KBM-7 (cell line): ENCODE measurements at regions not wholly inside any gene's neighbourhood (a gene's known extent, or its start where the extent isn't known, plus 50 kb on each side); places are given as distances from the start of the nearest gene placed in this dataset.
A peak's percentile ranks its signal among the peaks of the same experiment; 100 is the strongest.

Experiments
- DNase-seq: peaks from one replicate; pipeline ENCODE4 v3.0.0-alpha.2; 2015
- in situ Hi-C: fragments of 300-500 bp; cut with MboI; formaldehyde crosslinking; loops from 2 replicates; pipeline ENCODE4 v1.14.3; 2020; ENCODE audit warnings: low sequenced_read_pairs, low pct_unique_long_range_greater_than_20kb, mixed read lengths

GRCh38 chr7:22962775-22963350 is 51.1 kb downstream of the HYCC1 start:
- in situ Hi-C loops, result no loop called here
- DNase-seq, result no peak

DNA sequence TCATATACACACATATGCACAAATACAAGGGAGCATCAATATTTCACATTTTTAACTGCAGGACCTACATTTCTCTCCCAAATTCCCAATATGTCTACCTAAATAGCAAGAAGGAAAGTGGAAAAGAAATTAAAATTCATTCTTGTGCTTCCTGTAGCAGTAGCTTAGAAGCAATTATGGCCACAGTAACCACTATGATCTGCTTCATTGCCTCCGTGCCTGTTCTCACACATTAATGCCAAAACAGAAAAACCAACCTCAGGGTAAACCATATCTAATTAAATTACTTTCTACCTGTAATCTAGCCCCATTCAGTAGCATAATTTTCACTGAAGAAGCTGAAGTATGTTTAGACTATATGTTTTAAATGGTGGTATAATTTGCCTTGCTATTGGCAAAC is 55.2 kb downstream of the HYCC1 start:
- DNase-seq, result peak; percentile 25
- in situ Hi-C loops, result no loop called here

GRCh38 chr7:22954251-22954650 is 59.7 kb downstream of the HYCC1 start:
- no peak for DNase-seq

GRCh38 chr7:22952306-22953015 is 61.5 kb downstream of the HYCC1 start:
- in situ Hi-C loops, result no loop called here
- DNase-seq, result no peak

More at GRCh38 chr7:22954251-22954650, 59.7 kb downstream of the HYCC1 start:
- in situ Hi-C loops, result no loop called here

DNA sequence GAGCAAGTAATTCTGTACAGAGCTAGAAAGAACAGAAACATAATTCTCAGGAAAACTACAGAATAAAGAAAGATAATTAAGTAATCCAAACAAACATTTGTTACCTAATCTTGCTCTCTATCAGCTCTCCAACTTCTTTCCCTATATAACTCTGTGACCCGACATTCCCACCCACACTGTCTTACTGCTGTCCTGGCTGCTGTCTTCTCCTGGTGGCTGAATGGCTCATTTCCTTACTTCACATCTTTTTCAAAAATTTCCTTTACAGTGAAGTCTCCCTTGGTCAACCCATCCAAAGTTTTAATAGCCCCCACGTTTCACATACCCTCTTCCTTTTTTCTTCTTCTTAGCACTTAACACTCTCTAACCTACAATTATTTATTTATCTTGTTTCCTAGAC is 64.0 kb downstream of the HYCC1 start:
- DNase-seq, result no peak

DNA sequence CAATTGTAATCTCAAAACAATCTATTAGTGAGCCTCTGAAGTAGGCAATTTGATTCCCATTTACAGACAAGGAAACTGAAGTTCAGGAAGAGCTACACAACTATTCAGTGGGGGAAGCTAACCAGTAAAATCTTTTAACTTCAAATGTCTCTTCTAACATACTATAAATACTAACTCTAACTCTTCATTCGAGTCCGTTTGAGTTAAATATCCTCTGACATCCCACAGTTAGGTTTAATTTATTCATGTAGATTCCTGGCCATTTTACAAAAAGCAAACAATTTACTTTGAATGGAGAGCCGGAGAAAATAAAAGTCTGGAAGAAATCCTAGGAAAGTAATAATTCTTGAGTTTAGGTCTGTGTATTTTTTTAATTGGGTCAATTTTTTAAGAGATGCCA is 64.7 kb downstream of the HYCC1 start:
- no peak for DNase-seq
- in situ Hi-C loops, result no loop called here

More for the DNA sequence above, 64.0 kb downstream of the HYCC1 start:
- in situ Hi-C loops, result no loop called here

- in situ Hi-C loops, result no loop called here
- DNase-seq, result no peak
These were observed 65.2 kb downstream of the HYCC1 start for GRCh38 chr7:22948770-22949169.

DNA sequence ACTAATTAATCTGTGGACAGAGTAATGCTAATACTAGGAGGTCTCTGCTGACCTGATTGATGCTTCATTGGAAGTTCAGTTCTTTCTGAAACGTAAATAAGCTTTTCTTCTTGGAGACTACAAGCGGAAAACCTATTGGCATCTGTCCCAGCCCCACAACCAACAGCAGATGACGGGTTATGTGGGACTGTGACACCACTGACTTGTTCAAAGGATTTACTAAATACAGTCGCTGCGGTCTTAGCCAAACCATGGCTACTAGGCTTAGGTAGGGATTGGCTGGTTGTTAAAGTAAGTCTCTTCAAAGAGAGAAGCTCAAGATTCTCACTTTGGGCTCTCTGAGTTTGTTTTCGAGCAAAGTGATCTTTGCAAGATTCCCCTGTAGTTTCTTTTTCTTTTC is 68.3 kb downstream of the HYCC1 start:
- in situ Hi-C loops, result no loop called here
- DNase-seq, result no peak

DNA sequence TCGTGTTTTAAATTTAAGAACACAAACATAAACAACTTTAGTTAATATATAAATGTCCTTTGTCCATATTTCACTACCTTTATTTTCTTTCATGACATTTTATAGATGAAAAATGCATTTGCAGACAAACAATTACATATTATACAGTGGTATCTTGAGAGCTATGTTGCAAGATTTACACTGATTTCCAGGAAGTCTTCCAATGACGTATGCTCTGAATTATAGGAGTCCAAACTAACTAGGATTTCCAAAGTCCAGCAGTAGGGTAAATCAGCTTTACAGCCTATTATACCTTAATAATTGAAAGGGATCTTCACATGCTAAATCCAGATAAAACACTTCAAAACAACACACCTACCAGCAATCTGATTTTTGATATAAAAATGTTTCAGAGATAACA is 69.4 kb downstream of the HYCC1 start:
- in situ Hi-C loops, result no loop called here
- no peak for DNase-seq

DNA sequence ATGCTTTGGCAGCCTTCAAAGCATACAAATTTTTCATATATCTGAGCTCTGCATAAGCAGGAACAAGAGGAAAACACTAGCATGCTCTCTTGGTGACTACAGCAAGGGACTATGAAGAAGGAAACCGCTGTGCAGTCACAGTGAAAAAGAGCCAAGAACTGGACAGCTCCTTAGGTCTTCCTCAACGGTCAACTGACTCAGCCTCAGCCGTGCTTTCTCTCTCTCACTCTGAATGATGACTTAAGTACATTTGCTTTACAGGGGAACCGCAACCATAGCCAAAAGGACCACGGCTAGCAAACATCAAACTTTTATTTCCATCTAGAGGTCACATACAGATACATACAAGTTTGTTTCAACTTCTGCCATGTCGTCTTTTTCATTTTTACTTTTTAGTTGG is 69.9 kb downstream of the HYCC1 start:
- no peak for DNase-seq
- in situ Hi-C loops, result no loop called here

DNA sequence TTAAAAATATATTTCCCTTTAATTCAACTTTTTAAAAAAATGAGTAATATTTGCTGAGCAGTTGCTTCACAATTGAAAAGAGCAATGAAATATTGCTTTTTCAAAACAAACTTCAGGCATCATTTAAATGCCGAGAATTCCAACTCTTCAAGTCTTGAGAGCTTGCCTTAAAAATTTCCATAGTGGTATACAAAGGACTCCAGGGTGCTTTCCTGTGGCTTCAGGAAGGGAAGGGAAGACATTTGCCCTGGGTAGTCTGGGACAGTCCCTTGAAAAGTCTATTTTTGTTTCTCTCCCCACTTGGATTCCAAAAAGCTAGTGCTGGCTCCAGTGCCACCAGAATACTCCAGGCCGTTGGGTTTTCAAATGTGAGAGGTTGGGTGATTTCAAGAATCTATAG is 71.7 kb downstream of the HYCC1 start:
- no peak for DNase-seq
- in situ Hi-C loops, result no loop called here

- in situ Hi-C loops, result no loop called here
- no peak for DNase-seq
These were observed 74.1 kb downstream of the HYCC1 start for GRCh38 chr7:22939842-22940241.

DNA sequence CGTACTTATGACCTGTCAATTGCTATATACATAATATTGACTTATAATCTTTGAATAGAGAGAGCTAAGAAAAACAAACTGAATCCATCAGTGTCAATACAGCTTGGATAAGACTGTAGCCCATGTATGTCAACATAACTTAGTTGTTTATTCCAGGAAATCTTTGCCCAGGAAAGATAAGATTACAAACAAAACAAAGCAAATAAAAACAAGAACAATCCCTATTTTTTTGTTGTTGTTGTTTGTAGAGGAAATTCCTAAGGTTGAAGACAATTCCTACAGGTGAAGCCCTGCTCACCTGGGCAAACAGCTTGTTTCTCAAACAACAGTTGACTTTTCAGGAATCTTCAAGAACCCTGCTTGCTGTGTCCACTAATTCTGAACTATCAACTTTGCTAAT is 76.0 kb downstream of the HYCC1 start:
- DNase-seq, result no peak
- in situ Hi-C loops, result no loop called here

DNA sequence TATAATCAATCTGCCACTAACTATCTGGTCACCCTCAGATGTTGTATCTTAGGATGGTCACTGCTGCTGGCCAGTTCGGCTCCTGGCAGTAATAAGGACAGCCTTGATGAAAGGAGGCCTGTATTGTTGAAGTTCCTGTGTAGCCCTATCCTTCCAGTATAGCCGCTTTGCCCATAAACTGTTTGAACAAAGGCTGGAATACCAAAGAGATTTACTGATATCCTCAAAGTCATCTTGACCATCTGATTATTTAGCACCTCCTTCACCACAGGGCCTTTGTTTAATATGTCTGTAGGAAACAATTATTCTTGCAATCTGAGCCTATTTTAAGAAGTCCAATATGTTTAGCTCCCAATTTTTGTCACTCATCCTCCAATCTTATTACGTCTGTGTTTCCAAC is 77.7 kb downstream of the HYCC1 start:
- in situ Hi-C loops, result no loop called here
- DNase-seq, result no peak

GRCh38 chr7:22935269-22935668 is 78.7 kb downstream of the HYCC1 start:
- DNase-seq, result no peak
- in situ Hi-C loops, result no loop called here

DNA sequence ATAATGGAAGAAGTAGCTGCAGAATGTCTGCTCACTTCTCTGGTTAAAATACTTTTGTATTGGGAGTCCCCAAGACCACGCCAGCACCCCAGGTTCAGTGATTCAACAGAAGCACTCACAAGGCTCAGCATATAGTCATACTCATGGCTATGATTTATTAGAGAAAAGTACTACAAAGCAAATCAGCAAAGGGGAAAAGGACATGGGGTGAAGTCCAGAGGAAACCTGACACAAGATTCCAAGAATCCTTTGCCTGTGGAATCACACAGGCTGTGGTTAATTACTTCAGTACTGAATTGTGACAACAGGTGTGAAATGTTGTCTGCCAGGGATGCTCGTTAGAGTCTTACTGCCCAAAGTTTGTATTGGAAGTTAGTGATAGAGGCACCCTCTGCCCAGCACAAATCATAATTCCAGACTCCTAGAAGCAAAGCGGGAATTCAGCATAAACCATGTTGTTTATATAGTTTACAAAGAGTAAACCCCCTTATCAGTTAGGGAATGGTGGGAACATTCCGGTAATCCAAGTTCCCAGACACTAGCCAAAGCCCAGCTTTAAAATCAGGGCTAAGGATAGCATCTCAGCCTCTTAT is 79.4 kb downstream of the HYCC1 start:
- no peak for DNase-seq
- in situ Hi-C loops, result no loop called here

DNA sequence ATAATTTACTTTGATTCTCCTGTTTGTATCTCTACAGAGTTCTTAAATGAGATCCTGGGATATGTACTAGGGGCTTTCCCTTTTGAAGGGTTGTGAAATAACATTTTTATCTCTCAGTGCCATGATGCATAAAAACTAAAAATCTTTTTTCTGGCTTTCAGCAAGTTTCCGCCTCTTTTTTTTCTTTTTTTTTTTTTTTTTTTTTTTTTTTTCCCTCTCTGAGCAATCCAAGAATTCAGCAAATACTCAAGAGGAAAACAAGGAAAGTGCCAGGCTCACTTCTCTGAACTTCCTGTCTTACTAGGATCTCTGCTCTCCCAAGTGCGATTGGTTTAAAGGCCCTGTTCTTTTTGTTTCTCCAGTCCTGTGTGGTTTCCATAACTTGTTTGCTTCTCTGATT is 79.9 kb downstream of the HYCC1 start:
- no peak for DNase-seq
- in situ Hi-C loops, result no loop called here

GRCh38 chr7:22932896-22933295 is 81.0 kb downstream of the HYCC1 start:
- DNase-seq, result no peak
- in situ Hi-C loops, result no loop called here

GRCh38 chr7:22931011-22931410 is 82.9 kb downstream of the HYCC1 start:
- in situ Hi-C loops, result no loop called here

GRCh38 chr7:22922307-22922706 is 91.6 kb downstream of the HYCC1 start:
- no peak for DNase-seq
- in situ Hi-C loops, result no loop called here

More at GRCh38 chr7:22931011-22931410, 82.9 kb downstream of the HYCC1 start:
- DNase-seq, result no peak
